ENCODE measurements at regions not wholly inside any gene's neighbourhood (a gene's known extent, or its start where the extent isn't known, plus 50 kb on each side); places are given as distances from the start of the nearest gene placed in this dataset.

GRCh38 chr7:36083626-36084380 lies 69.3 kb upstream of the EEPD1 start:
- H3K4me3 ChIP-seq (ENCODE audit: low read depth, low read length): no peak overlapping the region
- TF ChIP-seq, protein P1, sequence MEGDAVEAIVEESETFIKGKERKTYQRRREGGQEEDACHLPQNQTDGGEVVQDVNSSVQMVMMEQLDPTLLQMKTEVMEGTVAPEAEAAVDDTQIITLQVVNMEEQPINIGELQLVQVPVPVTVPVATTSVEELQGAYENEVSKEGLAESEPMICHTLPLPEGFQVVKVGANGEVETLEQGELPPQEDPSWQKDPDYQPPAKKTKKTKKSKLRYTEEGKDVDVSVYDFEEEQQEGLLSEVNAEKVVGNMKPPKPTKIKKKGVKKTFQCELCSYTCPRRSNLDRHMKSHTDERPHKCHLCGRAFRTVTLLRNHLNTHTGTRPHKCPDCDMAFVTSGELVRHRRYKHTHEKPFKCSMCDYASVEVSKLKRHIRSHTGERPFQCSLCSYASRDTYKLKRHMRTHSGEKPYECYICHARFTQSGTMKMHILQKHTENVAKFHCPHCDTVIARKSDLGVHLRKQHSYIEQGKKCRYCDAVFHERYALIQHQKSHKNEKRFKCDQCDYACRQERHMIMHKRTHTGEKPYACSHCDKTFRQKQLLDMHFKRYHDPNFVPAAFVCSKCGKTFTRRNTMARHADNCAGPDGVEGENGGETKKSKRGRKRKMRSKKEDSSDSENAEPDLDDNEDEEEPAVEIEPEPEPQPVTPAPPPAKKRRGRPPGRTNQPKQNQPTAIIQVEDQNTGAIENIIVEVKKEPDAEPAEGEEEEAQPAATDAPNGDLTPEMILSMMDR (IDR thresholded peaks at IDR 0.05; ENCODE audit: insufficient read depth, low read length): no peak
- DNase-seq (ENCODE audit: low read depth): no peak

DNA sequence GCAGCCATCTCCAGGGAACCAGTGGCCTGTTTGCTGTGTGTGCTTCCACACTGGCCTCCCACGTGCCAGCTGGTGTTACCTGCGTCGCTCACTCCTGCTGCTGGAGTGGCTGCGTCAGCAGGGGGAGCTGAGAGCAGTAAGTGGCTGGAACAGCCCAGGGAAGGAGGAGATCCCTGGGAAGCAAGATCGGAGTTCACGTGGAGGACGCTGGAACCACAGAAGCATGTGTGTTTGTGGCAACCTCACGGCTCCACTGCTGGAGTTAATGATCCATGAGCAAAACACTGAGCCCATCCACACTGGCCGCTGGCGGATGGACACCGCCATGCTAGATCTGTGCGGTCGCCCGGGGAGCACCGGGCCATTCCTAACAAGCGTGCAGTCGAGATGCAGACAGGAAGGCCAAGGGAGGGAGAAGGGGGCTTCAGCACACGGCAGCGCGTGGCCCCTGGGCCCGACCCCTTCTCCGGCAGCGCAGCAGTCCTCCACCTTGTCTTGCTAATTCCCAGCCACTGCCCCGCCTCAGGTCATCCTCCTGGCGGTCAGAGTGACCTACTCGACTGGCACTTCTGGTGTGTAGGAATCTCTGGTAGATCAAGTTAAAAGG lies 68.5 kb upstream of the EEPD1 start:
- no peak for DNase-seq (ENCODE audit: low read depth)
- TF ChIP-seq, protein P1 (IDR thresholded peaks at IDR 0.05; ENCODE audit: insufficient read depth, low read length): peak; percentile 6

GRCh38 chr7:36085096-36085495 lies 68.0 kb upstream of the EEPD1 start:
- TF ChIP-seq, protein P1 (IDR thresholded peaks at IDR 0.05; ENCODE audit: insufficient read depth, low read length): no peak
- no peak for DNase-seq (ENCODE audit: low read depth)
- no peak overlapping the region for H3K4me3 ChIP-seq (ENCODE audit: low read depth, low read length)

More for the DNA sequence above, 68.5 kb upstream of the EEPD1 start:
- no peak overlapping the region for H3K4me3 ChIP-seq (ENCODE audit: low read depth, low read length)

GRCh38 chr7:36086571-36086970 lies 66.5 kb upstream of the EEPD1 start:
- TF ChIP-seq, protein P1 (IDR thresholded peaks at IDR 0.05; ENCODE audit: insufficient read depth, low read length): no peak

DNA sequence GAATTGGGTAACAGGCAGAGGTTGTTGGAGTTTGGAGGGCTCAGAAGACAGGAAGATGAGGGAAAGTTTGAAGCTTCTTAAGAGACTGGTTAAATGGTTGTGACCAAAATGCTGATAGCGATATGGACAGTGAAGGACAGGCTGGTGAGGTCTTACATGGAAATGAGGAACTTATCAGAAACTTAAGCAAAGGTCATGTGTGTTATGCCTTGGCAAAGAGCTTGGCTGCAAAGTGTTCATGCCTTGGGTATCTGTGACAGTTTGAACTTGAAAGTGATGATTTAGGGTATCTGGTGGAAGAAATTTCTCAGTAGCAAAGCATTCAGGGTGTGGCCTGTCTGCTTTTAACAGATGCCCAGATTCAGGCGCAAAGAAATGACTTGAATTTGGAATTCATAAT lies 64.5 kb upstream of the EEPD1 start:
- no peak overlapping the region for H3K4me3 ChIP-seq (ENCODE audit: low read depth, low read length)
- DNase-seq (ENCODE audit: low read depth): no peak
- TF ChIP-seq, protein P1 (IDR thresholded peaks at IDR 0.05; ENCODE audit: insufficient read depth, low read length): no peak

More at GRCh38 chr7:36086571-36086970, 66.5 kb upstream of the EEPD1 start:
- DNase-seq (ENCODE audit: low read depth): no peak
- H3K4me3 ChIP-seq (ENCODE audit: low read depth, low read length): no peak overlapping the region

DNA sequence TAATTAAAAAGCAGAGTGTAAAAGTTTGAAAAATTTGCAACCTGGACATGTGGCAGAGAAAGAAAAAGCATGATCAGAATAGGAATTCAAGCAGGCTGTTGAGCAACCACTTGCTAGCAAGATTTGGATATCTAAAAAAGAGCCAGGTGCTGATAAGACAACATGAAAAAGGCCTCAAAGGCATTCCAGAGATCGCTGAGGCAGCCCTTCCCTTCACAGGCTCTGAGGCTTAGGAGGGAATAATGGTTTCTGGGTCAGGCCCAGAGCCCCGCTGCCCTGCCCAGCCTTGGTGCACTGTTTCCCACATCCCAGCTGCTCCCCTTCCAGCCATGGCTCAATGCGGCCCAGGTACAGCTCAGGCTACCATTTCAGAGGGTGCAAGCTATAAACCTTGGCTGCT lies 64.1 kb upstream of the EEPD1 start:
- no peak overlapping the region for H3K4me3 ChIP-seq (ENCODE audit: low read depth, low read length)
- TF ChIP-seq, protein P1 (IDR thresholded peaks at IDR 0.05; ENCODE audit: insufficient read depth, low read length): no peak
- peak; percentile 22 for DNase-seq (ENCODE audit: low read depth)

Measured in fibroblast of the aortic adventitia (primary cell).